OCI-LY7 (cell line): ENCODE measurements at regions not wholly inside any gene's neighbourhood (a gene's known extent, or its start where the extent isn't known, plus 50 kb on each side); places are given as distances from the start of the nearest gene placed in this dataset.
"Not testable (repeated sequence)": the region's sequence is repeated elsewhere in the genome, so short reads cannot be mapped to it uniquely, and the experiment has no call there.

ENCODE experiments used
- CTCF ChIP-seq: fragments of 200-600 bp; sonication (generic); conservative IDR thresholded peaks from 2 replicates; pipeline ENCODE4 v1.5.1; 2014; ENCODE audit warnings: mild to moderate bottlenecking, antibody characterized with exemption, low read length, moderate library complexity, mixed read lengths
- EZH2phosphoT487 ChIP-seq: fragments of 200-600 bp; sonication (generic); IDR thresholded peaks from 2 replicates; pipeline ENCODE4 v1.6.1; 2018; ENCODE audit warnings: low read depth, borderline replicate concordance, mild to moderate bottlenecking, mixed run types, antibody characterized with exemption, low read length, moderate library complexity, mixed read lengths

GRCh38 chr21:17219050-17219449 lies 293.8 kb upstream of the CXADR start:
- TF ChIP-seq EZH2phosphoT487, CTCF: not testable (repeated sequence)
